ENCODE measurements at regions not wholly inside any gene's neighbourhood (a gene's known extent, or its start where the extent isn't known, plus 50 kb on each side); places are given as distances from the start of the nearest gene placed in this dataset.

- under 1% methylated on average over 15 of the region's 16 CpGs for WGBS (ENCODE audit: insufficient coverage, low coverage, missing lambda C conversion rate)
- TF ChIP-seq CTCF (IDR thresholded peaks at IDR 0.05 in 2 of 3, conservative IDR thresholded peaks at IDR 0.05 in 1 of 3; ENCODE audit: insufficient read depth in 2 of 3, low read depth in 1 of 3, low read length in 3 of 3) (no peak), CBX8 (IDR thresholded peaks at IDR 0.05; ENCODE audit: borderline replicate concordance, extremely low read depth, low read depth, low read length, poor library complexity, severe bottlenecking) (no peak), DIDO1 (tag; IDR thresholded peaks at IDR 0.05; ENCODE audit: low read depth) (no peak), ZNF239 (CRISPR knock-in tag; IDR thresholded peaks at IDR 0.05) (no peak), THAP7 (CRISPR knock-in tag; IDR thresholded peaks at IDR 0.05) (no peak), SIRT6 (IDR thresholded peaks at IDR 0.05; ENCODE audit: low read depth, low read length) (no peak), HNRNPK (IDR thresholded peaks at IDR 0.05; ENCODE audit: low read depth, low read length, poor library complexity, severe bottlenecking) (no peak), TRIM24 (IDR thresholded peaks at IDR 0.05) (no peak), TCF15 (CRISPR knock-in tag; IDR thresholded peaks at IDR 0.05) (no peak), TBP (optimal IDR thresholded peaks at IDR 0.05; ENCODE audit: low read depth, low read length) (no peak), RBM34 (IDR thresholded peaks at IDR 0.05; ENCODE audit: borderline replicate concordance, insufficient read depth, low read length) (no peak), EHMT2 (IDR thresholded peaks at IDR 0.05) (no peak), SMAD2 (IDR thresholded peaks at IDR 0.05; ENCODE audit: low read depth, low read length) (no peak), PURB (CRISPR knock-in tag; IDR thresholded peaks at IDR 0.05; ENCODE audit: low read depth) (no peak), DPF2 (IDR thresholded peaks at IDR 0.05) (no peak), EWSR1 (IDR thresholded peaks at IDR 0.05; ENCODE audit: borderline replicate concordance, low read depth, partially characterized antibody) (no peak), ZNF174 (CRISPR knock-in tag; IDR thresholded peaks at IDR 0.05) (no peak), ZNF197 (CRISPR knock-in tag; IDR thresholded peaks at IDR 0.05; ENCODE audit: low read depth) (no peak), BRF2 (IDR thresholded peaks at IDR 0.05; ENCODE audit: borderline replicate concordance, insufficient read depth, insufficient read length) (no peak)
These were observed 97.8 kb upstream of the HDAC4 start for GRCh38 chr2:239498576-239498975.

More at GRCh38 chr2:239498576-239498975, 97.8 kb upstream of the HDAC4 start:
- no peak overlapping the region for H3K9ac ChIP-seq (ENCODE audit: insufficient read depth in 1 of 2, low read depth in 2 of 2, low read length in 2 of 2)
- H3K9me1 ChIP-seq (ENCODE audit: control insufficient read depth, insufficient read depth, low read length) = no peaks in the 10 kb centered on the region
- H4K20me1 ChIP-seq (replicated peaks; ENCODE audit: control insufficient read depth, insufficient read depth, low read length) = no peaks in the 10 kb centered on the region
- POLR2A ChIA-PET = no interaction called here
- no peak for DNase-seq (ENCODE audit: extremely low read depth in 1 of 4, low spot score in 3 of 4)
- CTCF ChIA-PET (ENCODE audit: low intra/inter-chr PET ratio) = no interaction called here
- H2AFZ ChIP-seq (ENCODE audit: low read depth, low read length) = no peak overlapping the region
- no peaks in the 10 kb centered on the region for H3K9me3 ChIP-seq (replicated peaks; ENCODE audit: control insufficient read depth, insufficient read depth, low read depth, low read length)
- no peak for FAIRE-seq
- no peak; the same call in 2 of the 3 replicates for ATAC-seq
- H3K79me2 ChIP-seq (ENCODE audit: control insufficient read depth, insufficient read depth, low read length) = no peaks in the 10 kb centered on the region
- in situ Hi-C loops (cut with MboI) (no loop called here), intact Hi-C loops (cut with micrococcal nuclease) (no loop called here)
- no TSS peak for BruUV-seq (replicated peaks)
- H3K36me3 ChIP-seq (ENCODE audit: control insufficient read depth, insufficient read depth, low read length) = no peaks in the 10 kb centered on the region
- no peaks in the 10 kb centered on the region; a peak in 1 of 5 replicates for H3K4me1 ChIP-seq (replicated peaks in 1 of 2; ENCODE audit: control insufficient read depth in 2 of 2, insufficient read depth in 2 of 2, low read length in 2 of 2)
- no peak overlapping the region for H3K4me3 ChIP-seq
- peaks cover 0 to 55% of the 10 kb centered on the region in 2 experiments; a peak in 3 of 5 replicates for H3K27me3 ChIP-seq (ENCODE audit: control insufficient read depth in 2 of 2, insufficient read depth in 2 of 2, low read length in 2 of 2)
- H3K4me2 ChIP-seq (ENCODE audit: insufficient read depth, low read length) = no peak overlapping the region
- no peak overlapping the region for H3K27ac ChIP-seq (ENCODE audit: extremely low read depth, low read depth, low read length)
